ENCODE measurements at regions not wholly inside any gene's neighbourhood (a gene's known extent, or its start where the extent isn't known, plus 50 kb on each side); places are given as distances from the start of the nearest gene placed in this dataset.
"Not testable (repeated sequence)": the region's sequence is repeated elsewhere in the genome, so short reads cannot be mapped to it uniquely, and the experiment has no call there.

DNA sequence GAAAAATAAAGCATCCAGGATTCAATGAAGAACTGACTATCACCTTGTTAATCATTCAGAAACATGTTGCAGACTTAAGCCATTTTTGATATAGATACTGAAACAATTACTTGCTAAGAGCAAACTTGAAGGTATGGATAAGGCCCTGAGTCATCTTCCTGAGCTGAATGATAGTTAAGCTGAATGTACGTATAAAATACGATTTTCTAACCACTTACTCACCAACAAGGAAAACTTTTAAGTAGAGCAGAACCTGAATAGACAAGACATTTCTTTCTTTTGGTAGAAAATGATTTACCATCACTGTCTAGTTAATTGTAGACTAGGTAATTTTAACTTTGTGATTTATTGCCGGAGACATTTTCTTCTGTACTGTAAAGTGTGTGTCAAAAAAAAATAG lies 261.2 kb downstream of the RTP5 start:
- not testable (repeated sequence) for ATAC-seq (ENCODE audit: insufficient number of reproducible peaks, low FRiP score, low read depth); H3K27ac ChIP-seq; H3K36me3 ChIP-seq; H3K27me3 ChIP-seq (replicated peaks; ENCODE audit: insufficient read depth); H3K4me1 ChIP-seq (ENCODE audit: control insufficient read depth in 1 of 2, low read depth in 2 of 2); H3K4me3 ChIP-seq; DNase-seq (ENCODE audit: low spot score); H3K9me3 ChIP-seq

GRCh38 chr2:242159921-242160320 lies 290.4 kb downstream of the RTP5 start:
- ATAC-seq (ENCODE audit: insufficient number of reproducible peaks, low FRiP score, low read depth); H3K9me3 ChIP-seq; H3K4me1 ChIP-seq (ENCODE audit: control insufficient read depth in 1 of 2, low read depth in 2 of 2); H3K4me3 ChIP-seq; H3K36me3 ChIP-seq; DNase-seq (ENCODE audit: low spot score); H3K27me3 ChIP-seq (replicated peaks; ENCODE audit: insufficient read depth); H3K27ac ChIP-seq: not testable (repeated sequence)

- H3K27me3 ChIP-seq (replicated peaks; ENCODE audit: insufficient read depth); DNase-seq (ENCODE audit: low spot score); H3K4me3 ChIP-seq; ATAC-seq (ENCODE audit: insufficient number of reproducible peaks, low FRiP score, low read depth); H3K4me1 ChIP-seq (ENCODE audit: control insufficient read depth in 1 of 2, low read depth in 2 of 2); H3K9me3 ChIP-seq; H3K27ac ChIP-seq; H3K36me3 ChIP-seq: not testable (repeated sequence)
Measured at GRCh38 chr2:242165115-242165514, 295.6 kb downstream of the RTP5 start.

DNA sequence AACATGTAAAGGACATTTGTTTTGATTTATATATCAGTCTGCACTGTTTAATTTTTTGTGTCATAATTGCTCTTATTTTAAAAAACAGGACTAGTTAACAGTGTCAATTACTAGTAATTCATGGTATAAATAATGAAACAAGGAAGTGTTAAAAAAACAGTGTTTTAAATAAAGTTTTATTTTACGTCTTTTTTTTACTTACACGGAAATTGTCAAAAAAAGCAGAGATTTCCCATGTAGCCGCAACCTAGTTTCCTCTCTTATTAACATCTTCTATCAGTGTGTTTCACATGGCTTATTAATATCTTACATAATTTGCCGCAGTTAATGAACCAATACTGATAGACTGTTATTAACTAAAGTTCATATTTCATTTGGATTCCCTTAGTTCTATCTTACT lies 301.8 kb downstream of the RTP5 start:
- H3K27ac ChIP-seq; H3K36me3 ChIP-seq; ATAC-seq (ENCODE audit: insufficient number of reproducible peaks, low FRiP score, low read depth); H3K27me3 ChIP-seq (replicated peaks; ENCODE audit: insufficient read depth); H3K4me1 ChIP-seq (ENCODE audit: control insufficient read depth in 1 of 2, low read depth in 2 of 2); H3K4me3 ChIP-seq; DNase-seq (ENCODE audit: low spot score); H3K9me3 ChIP-seq: not testable (repeated sequence)
